ENCODE measurements at regions not wholly inside any gene's neighbourhood (a gene's known extent, or its start where the extent isn't known, plus 50 kb on each side); places are given as distances from the start of the nearest gene placed in this dataset.

GRCh38 chr5:129821477-129822131 lies 73.7 kb downstream of the MINAR2 start:
- DNase-seq (ENCODE audit: low read depth), result no peak

- no peak for DNase-seq (ENCODE audit: low read depth)
Observed at GRCh38 chr5:129830288-129830687, 74.0 kb upstream of the CHSY3 start.

- no peak for DNase-seq (ENCODE audit: low read depth)
Observed at GRCh38 chr5:129836321-129836720, 67.9 kb upstream of the CHSY3 start.

- no peak for DNase-seq (ENCODE audit: low read depth)
Observed at GRCh38 chr5:129844764-129845163, 59.5 kb upstream of the CHSY3 start.

GRCh38 chr5:129852747-129853352 lies 51.4 kb upstream of the CHSY3 start:
- DNase-seq (ENCODE audit: low read depth), result peak; percentile 39

GRCh38 chr5:129853588-129853987 lies 50.7 kb upstream of the CHSY3 start:
- no peak for DNase-seq (ENCODE audit: low read depth)
